Uterus (tissue), 3 donors: ENCODE measurements at regions not wholly inside any gene's neighbourhood (a gene's known extent, or its start where the extent isn't known, plus 50 kb on each side); places are given as distances from the start of the nearest gene placed in this dataset.
A peak's percentile ranks its signal among the peaks of the same experiment; 100 is the strongest.

Experiments used
- DNase-seq, 2 donors: peaks; one replicate each; pipeline ENCODE4 v3.0.0-alpha.2; 2019 to 2020
- H3K27ac ChIP-seq, 2 donors: fragments of 200-600 bp; sonication (generic); 1 replicate in 1 of 2; 2 replicates in 1 of 2; pipeline ENCODE4 v1.5.1; 2016 to 2018
- H3K27me3 ChIP-seq, 2 donors: fragments of 200-600 bp; sonication (generic); one replicate each; pipeline ENCODE4 v1.5.1; 2018 to 2019; ENCODE audit warnings: control low read depth in 1 of 2
- H3K36me3 ChIP-seq, 2 donors: fragments of 200-600 bp; sonication (generic); one replicate each; pipeline ENCODE4 v1.5.1; 2019; ENCODE audit warnings: control low read depth in 1 of 2
- H3K4me1 ChIP-seq, 2 donors: fragments of 200-600 bp; sonication (generic); one replicate each; pipeline ENCODE4 v1.5.1; 2018 to 2019; ENCODE audit warnings: control low read depth in 1 of 2
- H3K4me3 ChIP-seq, 2 donors: fragments of 200-600 bp; sonication (generic); 1 replicate in 1 of 2; 2 replicates in 1 of 2; pipeline ENCODE4 v1.5.1; 2018 to 2019; ENCODE audit warnings: mild to moderate bottlenecking in 1 of 2
- H3K9me3 ChIP-seq, 2 donors: fragments of 200-600 bp; sonication (generic); one replicate each; pipeline ENCODE4 v1.5.1; 2019; ENCODE audit warnings: control low read depth in 1 of 2
- CTCF ChIP-seq, 4 experiments: fragments of 200-600 bp in 2 of 4; fragments of 450-650 bp in 2 of 4; sonication (generic) in 2 of 4; IDR thresholded peaks; one replicate each; pipeline ENCODE4 v1.5.1; 2016 to 2019; ENCODE audit warnings: antibody characterized with exemption in 4 of 4, mild to moderate bottlenecking in 2 of 4, moderate library complexity in 1 of 4
- POLR2A ChIP-seq, 2 donors: fragments of 450-650 bp; IDR thresholded peaks; one replicate each; pipeline ENCODE4 v1.6.1; 2016; ENCODE audit warnings: antibody characterized with exemption in 2 of 2, mild to moderate bottlenecking in 1 of 2, moderate library complexity in 1 of 2
- intact Hi-C: fragments of 100-400 bp; cut with DNase I; formaldehyde crosslinking; loops from one replicate; pipeline ENCODE4 v1.15.1; 2023; ENCODE audit warnings: low total_unique reads
- donor health status: DM: yes; HTN: yes; CAD: no.

DNA sequence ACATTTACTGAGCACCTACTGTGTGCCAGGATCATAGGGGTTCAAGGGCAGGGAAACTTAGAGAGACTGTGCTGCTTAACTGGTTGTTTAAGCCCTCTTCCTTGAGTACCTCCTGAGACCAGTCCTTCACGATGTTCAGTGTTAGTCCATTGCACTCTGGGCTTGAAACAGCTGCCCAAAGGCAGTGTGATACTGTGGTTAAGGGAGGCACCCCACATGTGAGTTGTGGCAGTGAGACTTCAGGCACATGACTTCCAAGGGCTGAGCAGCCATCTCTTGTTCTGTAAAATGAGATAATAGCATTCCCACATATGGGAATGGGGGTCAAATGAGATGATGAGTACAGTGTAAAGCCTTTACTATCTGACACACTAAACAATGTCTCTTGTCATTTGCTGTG lies 75.1 kb downstream of the LINGO1 start:
- H3K9me3 ChIP-seq, result no peaks in the 10 kb centered on the region
- DNase-seq, result no peak
- no peak overlapping the region for H3K4me3 ChIP-seq
- H3K4me1 ChIP-seq, result no peaks in the 10 kb centered on the region
- no peaks in the 10 kb centered on the region for H3K27me3 ChIP-seq
- intact Hi-C loops, result no loop called here
- H3K36me3 ChIP-seq, result no peaks in the 10 kb centered on the region
- TF ChIP-seq CTCF (IDR thresholded peaks at IDR 0.05), result no peak
- no peak for TF ChIP-seq POLR2A (IDR thresholded peaks at IDR 0.05)
- peak overlapping the region in 1 of 2 donors; percentile 22 for H3K27ac ChIP-seq

DNA sequence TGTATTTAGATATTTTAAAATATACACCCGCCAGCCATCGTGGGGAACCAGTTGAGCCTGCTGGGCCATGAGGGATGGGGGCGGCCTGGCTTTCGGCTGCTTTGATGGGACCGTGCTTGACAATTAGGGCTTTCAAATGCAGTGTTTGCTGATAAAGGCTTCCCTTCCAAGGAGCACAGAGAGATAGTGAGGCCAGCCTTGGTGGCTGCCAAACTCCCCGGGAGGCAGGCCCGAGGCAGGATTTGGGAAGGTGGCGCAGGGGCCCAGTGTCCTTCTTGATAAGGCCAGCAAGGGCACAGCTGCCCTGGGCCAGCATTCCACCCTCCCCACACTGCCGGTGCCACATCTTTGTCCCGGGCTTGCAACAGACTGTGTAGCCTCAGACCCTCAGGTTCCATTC lies 75.6 kb downstream of the LINGO1 start:
- no peak for TF ChIP-seq CTCF (IDR thresholded peaks at IDR 0.05)
- no peak for TF ChIP-seq POLR2A (IDR thresholded peaks at IDR 0.05)
- H3K27ac ChIP-seq, result peak overlapping the region in 1 of 2 donors; percentile 22
- no peak for DNase-seq
- H3K27me3 ChIP-seq, result no peaks in the 10 kb centered on the region
- H3K9me3 ChIP-seq, result no peaks in the 10 kb centered on the region
- intact Hi-C loops, result no loop called here
- H3K4me3 ChIP-seq, result no peak overlapping the region
- H3K36me3 ChIP-seq, result no peaks in the 10 kb centered on the region
- H3K4me1 ChIP-seq, result no peaks in the 10 kb centered on the region

DNA sequence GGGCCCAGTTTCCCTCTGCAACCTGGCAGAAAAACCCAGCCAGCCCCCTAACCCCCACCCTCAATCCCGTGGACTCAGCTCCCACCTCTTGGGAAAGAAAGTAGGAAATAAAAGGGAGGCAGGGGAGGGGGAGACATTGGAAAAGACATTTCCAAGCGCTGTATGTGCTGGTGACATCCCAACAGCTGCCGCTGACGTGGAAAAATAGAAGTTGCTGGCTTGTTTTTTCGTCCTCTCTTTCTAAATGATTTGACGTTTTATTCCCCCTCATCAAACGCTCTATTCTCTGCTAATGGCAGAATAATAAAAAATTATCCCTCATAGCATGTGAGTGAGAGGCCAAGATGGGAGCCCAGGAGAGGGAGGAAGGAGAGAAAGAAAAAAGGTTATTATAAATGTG lies 76.1 kb downstream of the LINGO1 start:
- H3K36me3 ChIP-seq, result no peaks in the 10 kb centered on the region
- no peaks in the 10 kb centered on the region for H3K27me3 ChIP-seq
- H3K4me1 ChIP-seq, result no peaks in the 10 kb centered on the region
- H3K4me3 ChIP-seq, result no peak overlapping the region
- H3K9me3 ChIP-seq, result no peaks in the 10 kb centered on the region
- intact Hi-C loops, result no loop called here
- TF ChIP-seq CTCF (IDR thresholded peaks at IDR 0.05) (no peak), POLR2A (IDR thresholded peaks at IDR 0.05) (no peak)
- H3K27ac ChIP-seq, result peak overlapping the region in 1 of 2 donors; percentile 22
- no peak for DNase-seq

- TF ChIP-seq POLR2A (IDR thresholded peaks at IDR 0.05) (no peak), CTCF (IDR thresholded peaks at IDR 0.05) (no peak)
- Histone ChIP-seq H3K27me3 (no peaks in the 10 kb centered on the region), H3K27ac (no peak overlapping the region), H3K4me1 (no peaks in the 10 kb centered on the region), H3K9me3 (no peaks in the 10 kb centered on the region), H3K4me3 (no peak overlapping the region), H3K36me3 (no peaks in the 10 kb centered on the region)
- intact Hi-C loops, result no loop called here
- DNase-seq, result no peak
Measured at GRCh38 chr15:77555232-77555631, 77.5 kb downstream of the LINGO1 start.

- Histone ChIP-seq H3K4me3 (no peak overlapping the region), H3K27ac (no peak overlapping the region), H3K36me3 (no peaks in the 10 kb centered on the region), H3K9me3 (no peaks in the 10 kb centered on the region), H3K27me3 (no peaks in the 10 kb centered on the region), H3K4me1 (no peaks in the 10 kb centered on the region)
- DNase-seq, result no peak
- intact Hi-C loops, result no loop called here
- no peak for TF ChIP-seq POLR2A (IDR thresholded peaks at IDR 0.05)
- TF ChIP-seq CTCF (IDR thresholded peaks at IDR 0.05), result no peak
Measured at GRCh38 chr15:77554306-77555080, 78.2 kb downstream of the LINGO1 start.
